ENCODE measurements at regions not wholly inside any gene's neighbourhood (a gene's known extent, or its start where the extent isn't known, plus 50 kb on each side); places are given as distances from the start of the nearest gene placed in this dataset.

GRCh38 chr22:48943567-48944432, 883.9 kb downstream of the BRD1 start:
- TF ChIP-seq CEBPB (IDR thresholded peaks at IDR 0.05; ENCODE audit: low read depth): no peak
- peak; percentile 34 to 86 (median 67); a peak in 5 of 6 replicates for TF ChIP-seq CTCF (IDR thresholded peaks at IDR 0.05 in 2 of 3, conservative IDR thresholded peaks at IDR 0.05 in 1 of 3; ENCODE audit: borderline replicate concordance in 1 of 3, insufficient read depth in 1 of 3, low read depth in 2 of 3, low read length in 2 of 3)
- no peak for TF ChIP-seq REST (IDR thresholded peaks at IDR 0.05; ENCODE audit: low read depth)
